GM12878 (cell line): ENCODE measurements at regions not wholly inside any gene's neighbourhood (a gene's known extent, or its start where the extent isn't known, plus 50 kb on each side); places are given as distances from the start of the nearest gene placed in this dataset.

Experiments
- CTCF ChIP-seq, 3 experiments: IDR thresholded peaks in 2 of 3; conservative IDR thresholded peaks in 1 of 3; 2 replicates each; pipeline ENCODE4 v1.5.1; 2011; ENCODE audit warnings: low read depth in 3 of 3, low read length in 3 of 3, mild to moderate bottlenecking in 3 of 3, control low read depth in 2 of 3, moderate library complexity in 2 of 3, inconsistent platforms in 1 of 3, mixed read lengths in 1 of 3; ENCODE audit not compliant: control insufficient read depth in 2 of 3, insufficient read depth in 1 of 3; ENCODE audit errors: extremely low read depth in 1 of 3
- YY1 ChIP-seq: IDR thresholded peaks from 2 replicates; pipeline ENCODE4 v1.6.1; 2011; ENCODE audit warnings: low read depth, mild to moderate bottlenecking, low read length

- TF ChIP-seq YY1, result no peak
- TF ChIP-seq CTCF (IDR thresholded peaks at IDR 0.05 in 2 of 3, conservative IDR thresholded peaks at IDR 0.05 in 1 of 3; ENCODE audit: control insufficient read depth in 2 of 3, extremely low read depth in 1 of 3, insufficient read depth in 1 of 3, low read depth in 3 of 3, low read length in 3 of 3), result no peak
Observed at GRCh38 chr5:42337143-42337542, 86.1 kb upstream of the GHR start.
